Upper lobe of left lung (tissue), 6 donors: ENCODE measurements at regions not wholly inside any gene's neighbourhood (a gene's known extent, or its start where the extent isn't known, plus 50 kb on each side); places are given as distances from the start of the nearest gene placed in this dataset.

Experiments used
- ATAC-seq, 2 donors: fragments of 200-7000 bp; cut with Tn5 transposase; one replicate each; pipeline ENCODE4 v1.9.1; 2022; ENCODE audit warnings: mild to moderate bottlenecking in 2 of 2, moderate library complexity in 2 of 2; ENCODE audit not compliant: low FRiP score in 2 of 2
- DNase-seq, 2 donors: peaks; one replicate each; pipeline ENCODE4 v3.0.0-alpha.2; 2019 to 2020
- H3K27ac ChIP-seq, 4 donors: fragments of 200-600 bp; sonication (generic); one replicate each; pipeline ENCODE4 v1.5.1; 2016 to 2019
- H3K27me3 ChIP-seq, 4 donors: fragments of 200-600 bp; sonication (generic); one replicate each; pipeline ENCODE4 v1.5.1; 2017 to 2019
- H3K36me3 ChIP-seq, 4 donors: fragments of 200-600 bp; sonication (generic); one replicate each; pipeline ENCODE4 v1.5.1; 2016 to 2019
- H3K4me1 ChIP-seq, 4 donors: fragments of 200-600 bp; sonication (generic); one replicate each; pipeline ENCODE4 v1.5.1; 2018 to 2019
- H3K4me3 ChIP-seq, 4 donors: fragments of 200-600 bp; sonication (generic); one replicate each; pipeline ENCODE4 v1.5.1; 2017 to 2019; ENCODE audit warnings: mild to moderate bottlenecking in 2 of 4, moderate library complexity in 1 of 4
- H3K9me3 ChIP-seq, 4 donors: fragments of 200-600 bp; sonication (generic); one replicate each; pipeline ENCODE4 v1.5.1; 2018 to 2019
- CTCF ChIP-seq, 6 experiments: fragments of 450-650 bp in 4 of 6; fragments of 200-600 bp in 2 of 6; sonication (generic) in 2 of 6; IDR thresholded peaks; one replicate each; pipeline ENCODE4 v1.5.1; 2016 to 2019; ENCODE audit warnings: antibody characterized with exemption in 6 of 6
- EP300 ChIP-seq, 4 donors: sonication (generic); formaldehyde crosslinking; IDR thresholded peaks; one replicate each; pipeline ENCODE4 v1.5.1; 2017; ENCODE audit warnings: antibody characterized with exemption in 4 of 4, control low read depth in 2 of 4
- POLR2A ChIP-seq, 4 donors: fragments of 450-650 bp; IDR thresholded peaks; one replicate each; pipeline ENCODE4 v1.5.1; 2016 to 2017; ENCODE audit warnings: antibody characterized with exemption in 4 of 4, mild to moderate bottlenecking in 2 of 4
- POLR2AphosphoS5 ChIP-seq, 2 donors: sonication (generic); formaldehyde crosslinking; IDR thresholded peaks; one replicate each; pipeline ENCODE4 v1.5.1; 2017; ENCODE audit warnings: antibody characterized with exemption in 2 of 2
- WGBS, 2 donors: methylation state at CpG; one replicate each; pipeline ENCODE4 v1.1.5; 2017 to 2018; 5-methylcytosine and 5-hydroxymethylcytosine counted together
- donor health status: DM: no; HTN: no; CAD: no; lungs with moderate emphysema.
- donor health status: DM: no; HTN: yes; CAD: no; lungs with severe emphysema.

- Histone ChIP-seq H3K4me1 (no peaks in the 10 kb centered on the region), H3K27me3 (no peaks in the 10 kb centered on the region), H3K4me3 (no peak overlapping the region), H3K27ac (no peak overlapping the region), H3K9me3 (no peaks in the 10 kb centered on the region), H3K36me3 (no peaks in the 10 kb centered on the region)
- 79 to 97% methylated on average over 3 of the region's 3 CpGs for WGBS, 2 donors
- DNase-seq (no peak), ATAC-seq (no peak)
- TF ChIP-seq EP300 (IDR thresholded peaks at IDR 0.05) (no peak), POLR2AphosphoS5 (IDR thresholded peaks at IDR 0.05) (no peak), POLR2A (IDR thresholded peaks at IDR 0.05) (no peak), CTCF (IDR thresholded peaks at IDR 0.05) (no peak)
These were observed 212.9 kb upstream of the ARPP21 start for GRCh38 chr3:35426366-35426958.

DNA sequence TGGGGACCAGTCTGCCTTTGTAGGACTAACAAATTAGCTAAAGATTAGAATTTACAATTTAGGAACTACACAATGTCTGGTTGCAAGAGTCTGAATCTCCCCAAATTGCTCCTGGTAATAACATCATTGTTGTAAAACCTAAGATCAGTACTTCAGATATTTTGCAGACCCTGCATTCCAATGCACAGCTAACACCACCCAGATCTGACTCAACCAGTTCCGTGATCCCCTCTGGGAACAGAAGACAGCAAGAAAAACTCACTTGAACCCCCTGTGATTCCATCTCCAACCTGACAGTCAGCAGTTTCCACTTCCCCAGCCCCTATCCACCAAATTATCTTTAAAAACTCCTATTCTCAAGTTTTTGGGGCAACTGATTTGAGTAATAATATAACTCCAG, 201.9 kb upstream of the ARPP21 start:
- TF ChIP-seq CTCF (IDR thresholded peaks at IDR 0.05) = no peak
- TF ChIP-seq EP300 (IDR thresholded peaks at IDR 0.05) = no peak
- TF ChIP-seq POLR2AphosphoS5 (IDR thresholded peaks at IDR 0.05) = no peak
- TF ChIP-seq POLR2A (IDR thresholded peaks at IDR 0.05) = no peak
- H3K27me3 ChIP-seq = no peaks in the 10 kb centered on the region
- H3K4me3 ChIP-seq = no peak overlapping the region
- H3K9me3 ChIP-seq = no peaks in the 10 kb centered on the region
- H3K4me1 ChIP-seq = no peaks in the 10 kb centered on the region
- no peak overlapping the region for H3K27ac ChIP-seq
- 90 to 94% methylated on average over 1 of the region's 1 CpG for WGBS, 2 donors
- no peak for ATAC-seq
- H3K36me3 ChIP-seq = no peaks in the 10 kb centered on the region
- no peak for DNase-seq

GRCh38 chr3:35438101-35438500, 201.2 kb upstream of the ARPP21 start:
- WGBS, 2 donors = 70 to 79% methylated on average over 1 of the region's 1 CpG
- Histone ChIP-seq H3K4me1 (no peaks in the 10 kb centered on the region), H3K27me3 (no peaks in the 10 kb centered on the region), H3K4me3 (no peak overlapping the region), H3K9me3 (no peaks in the 10 kb centered on the region), H3K36me3 (no peaks in the 10 kb centered on the region), H3K27ac (no peak overlapping the region)
- no peak for TF ChIP-seq POLR2A (IDR thresholded peaks at IDR 0.05)
- TF ChIP-seq CTCF (IDR thresholded peaks at IDR 0.05) = no peak
- TF ChIP-seq EP300 (IDR thresholded peaks at IDR 0.05) = no peak
- TF ChIP-seq POLR2AphosphoS5 (IDR thresholded peaks at IDR 0.05) = no peak
- DNase-seq = no peak
- no peak for ATAC-seq

- Histone ChIP-seq H3K36me3 (no peaks in the 10 kb centered on the region), H3K27me3 (no peaks in the 10 kb centered on the region), H3K4me1 (no peaks in the 10 kb centered on the region), H3K9me3 (no peaks in the 10 kb centered on the region), H3K4me3 (no peak overlapping the region), H3K27ac (no peak overlapping the region)
- no peak for TF ChIP-seq POLR2AphosphoS5 (IDR thresholded peaks at IDR 0.05)
- TF ChIP-seq POLR2A (IDR thresholded peaks at IDR 0.05) = no peak
- TF ChIP-seq CTCF (IDR thresholded peaks at IDR 0.05) = no peak
- TF ChIP-seq EP300 (IDR thresholded peaks at IDR 0.05) = no peak
- 94 to 96% methylated on average over 5 of the region's 5 CpGs for WGBS, 2 donors
- DNase-seq = no peak
- ATAC-seq = no peak
These were observed 199.7 kb upstream of the ARPP21 start for GRCh38 chr3:35439663-35440062.

DNA sequence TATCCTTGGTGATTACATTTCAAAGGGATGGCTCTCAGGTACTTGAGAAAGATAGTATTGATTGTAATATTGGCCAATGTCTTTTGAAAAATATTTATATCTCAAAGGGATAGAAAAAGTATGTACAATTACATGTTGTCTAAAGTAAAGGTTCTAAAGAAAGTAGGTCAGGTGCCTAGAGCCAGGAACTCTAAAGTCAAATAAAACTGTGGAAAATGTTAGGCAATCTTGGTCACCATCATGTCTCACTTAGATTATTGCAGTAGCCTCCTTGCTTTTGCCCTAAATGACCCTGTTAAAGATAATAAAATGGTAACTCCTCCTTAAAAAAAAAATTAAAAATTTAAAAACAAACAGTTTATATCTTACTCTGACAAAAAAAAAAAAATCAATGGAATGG, 198.5 kb upstream of the ARPP21 start:
- no peaks in the 10 kb centered on the region for H3K36me3 ChIP-seq
- ATAC-seq = no peak
- H3K4me3 ChIP-seq = no peak overlapping the region
- H3K27me3 ChIP-seq = no peaks in the 10 kb centered on the region
- no peaks in the 10 kb centered on the region for H3K9me3 ChIP-seq
- no peak for TF ChIP-seq EP300 (IDR thresholded peaks at IDR 0.05)
- no peak for TF ChIP-seq CTCF (IDR thresholded peaks at IDR 0.05)
- TF ChIP-seq POLR2AphosphoS5 (IDR thresholded peaks at IDR 0.05) = no peak
- TF ChIP-seq POLR2A (IDR thresholded peaks at IDR 0.05) = no peak
- DNase-seq = no peak
- H3K27ac ChIP-seq = no peak overlapping the region
- no peaks in the 10 kb centered on the region for H3K4me1 ChIP-seq
